Muscle of arm (tissue), 1 donor: ENCODE measurements at regions not wholly inside any gene's neighbourhood (a gene's known extent, or its start where the extent isn't known, plus 50 kb on each side); places are given as distances from the start of the nearest gene placed in this dataset.

Source experiments
- DNase-seq: peaks from one replicate; pipeline ENCODE4 v3.0.0-alpha.2; 2013

GRCh38 chr2:8087480-8087840, 594.4 kb upstream of the ID2 start:
- DNase-seq: no peak

DNA sequence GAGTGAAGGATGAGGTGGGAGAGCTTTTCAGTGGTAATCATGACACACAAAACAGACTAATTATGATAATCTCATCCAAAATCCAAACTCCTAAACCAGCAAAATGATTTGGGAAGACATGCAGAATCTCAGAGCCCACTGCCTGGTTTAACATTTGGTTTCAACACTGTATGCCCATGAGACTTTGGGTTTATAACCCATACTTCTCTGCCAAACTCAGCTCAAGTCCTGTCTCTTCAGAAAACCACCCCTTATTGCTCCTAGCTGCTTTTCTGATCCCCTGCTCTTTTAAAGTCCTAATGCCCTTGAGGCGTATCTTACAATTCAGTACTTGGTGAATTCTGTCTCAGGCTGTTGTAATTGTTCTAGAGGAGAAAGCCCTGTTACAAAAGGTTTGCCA, 593.0 kb upstream of the ID2 start:
- no peak for DNase-seq

DNA sequence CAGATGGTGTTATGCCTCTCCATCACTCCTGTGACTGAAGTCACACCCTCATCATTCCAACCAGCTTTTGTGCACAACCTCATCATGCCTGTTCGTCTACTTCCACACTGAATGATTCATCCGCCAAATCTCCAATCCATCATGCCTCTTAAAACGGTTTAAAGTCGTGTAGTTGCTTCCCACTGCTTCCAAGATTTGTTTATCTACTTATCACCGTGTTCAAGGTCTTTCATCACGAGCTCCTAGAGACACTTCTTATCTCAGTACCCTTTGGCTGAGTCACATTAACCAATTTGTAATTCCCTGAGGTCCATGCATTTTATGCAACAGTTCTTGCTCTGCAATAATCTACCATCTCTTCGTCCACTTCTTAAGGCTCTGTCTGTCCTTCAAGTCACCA, 592.3 kb upstream of the ID2 start:
- DNase-seq: no peak

DNA sequence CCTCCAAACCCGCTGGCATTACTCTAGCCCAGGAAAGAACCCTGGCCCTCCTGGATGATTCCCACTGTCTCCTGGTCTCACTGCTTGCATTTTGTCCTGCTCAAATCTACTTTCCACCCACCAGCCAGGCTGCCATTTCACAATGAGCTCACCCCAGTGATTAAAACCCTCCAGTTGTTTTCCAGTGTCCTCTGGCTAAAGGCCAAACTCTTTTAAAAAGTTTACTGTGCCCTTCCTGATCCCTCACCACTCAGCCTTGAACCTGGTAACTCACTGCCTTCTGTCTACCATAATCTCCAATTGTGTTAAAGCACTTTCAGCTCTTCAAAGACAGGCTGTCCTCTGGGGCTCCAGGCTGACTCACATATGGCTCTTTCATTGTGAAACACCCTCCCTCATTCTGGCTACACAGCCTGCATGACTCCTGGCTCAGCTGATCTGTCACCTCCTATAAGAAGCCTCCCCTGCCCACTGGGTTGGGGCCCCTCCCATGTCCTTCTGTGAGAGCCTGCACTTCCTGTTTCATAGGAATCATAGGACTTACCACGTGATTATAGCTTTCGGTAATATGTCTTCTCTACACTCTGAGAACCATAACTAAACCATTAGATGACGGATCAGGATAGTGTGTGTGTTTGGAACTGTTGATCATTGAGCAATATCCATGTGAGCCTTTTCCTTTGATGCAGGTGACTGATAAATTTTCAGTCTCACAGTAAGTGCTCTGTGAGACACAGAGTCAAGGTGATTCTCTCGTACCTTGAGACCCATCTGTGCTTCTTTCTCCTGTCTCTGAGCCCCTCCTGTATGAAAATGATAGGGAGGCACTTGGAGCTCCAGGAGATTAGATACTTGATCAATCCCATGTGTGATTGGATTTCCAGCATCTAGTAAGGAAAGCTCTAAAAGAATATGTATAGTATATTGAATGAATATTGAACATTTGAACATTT, 590.8 kb upstream of the ID2 start:
- DNase-seq: no peak

GRCh38 chr2:8094526-8094925, 587.3 kb upstream of the ID2 start:
- peak; percentile 19 for DNase-seq

DNA sequence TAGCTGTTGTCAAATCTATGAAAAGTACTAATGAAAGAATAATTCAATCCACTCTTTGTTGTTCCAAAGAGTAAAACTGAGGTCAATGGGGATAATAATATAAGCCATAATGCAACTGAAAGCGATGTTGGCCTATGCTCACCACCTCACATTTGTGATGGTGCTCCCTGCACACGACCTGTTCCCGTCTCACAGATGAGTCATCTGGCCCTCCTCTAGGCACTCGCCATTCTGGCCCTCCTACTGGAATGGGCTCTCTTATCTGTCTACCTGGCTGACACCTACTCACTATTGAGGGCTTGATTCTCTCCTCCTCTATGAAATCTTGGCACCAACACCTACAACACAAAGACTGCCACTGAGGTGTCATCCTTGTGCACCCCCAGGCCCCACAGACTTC, 585.9 kb upstream of the ID2 start:
- DNase-seq: no peak

DNA sequence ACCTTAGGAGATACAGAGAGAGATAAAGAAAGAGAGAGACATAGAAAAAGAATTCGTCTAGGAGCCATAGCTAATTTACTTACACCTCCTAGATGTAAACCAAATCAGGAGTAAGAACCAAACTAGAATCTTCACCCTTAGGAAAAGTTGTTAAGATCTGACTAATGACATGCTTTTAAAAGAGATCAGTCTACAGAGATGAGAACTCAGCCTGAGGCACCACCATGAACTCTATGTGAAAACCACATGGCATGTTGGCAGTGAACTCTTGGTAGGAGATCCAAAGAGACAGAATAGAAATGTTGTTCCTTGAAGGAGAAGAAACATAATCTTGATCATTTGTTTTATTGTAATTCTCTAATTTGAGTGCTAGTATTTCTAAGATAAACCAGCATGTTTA, 585.4 kb upstream of the ID2 start:
- no peak for DNase-seq

GRCh38 chr2:8098476-8099266, 583.2 kb upstream of the ID2 start:
- DNase-seq: no peak

DNA sequence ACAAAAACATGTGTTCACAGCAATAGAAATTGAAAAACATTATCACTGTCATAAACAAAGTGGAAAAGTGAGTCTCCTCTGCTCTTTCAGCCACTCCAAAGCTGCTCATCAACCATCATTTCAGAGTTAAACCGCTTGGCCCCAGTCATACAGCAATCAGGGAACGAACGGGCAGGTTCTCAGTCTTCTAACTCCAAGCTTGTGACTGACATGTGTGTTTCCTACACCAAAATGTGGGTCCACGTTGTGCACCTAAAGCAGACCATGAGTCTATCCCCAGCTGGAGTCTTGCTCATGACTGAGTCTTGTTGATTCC, 582.6 kb upstream of the ID2 start:
- DNase-seq: no peak

DNA sequence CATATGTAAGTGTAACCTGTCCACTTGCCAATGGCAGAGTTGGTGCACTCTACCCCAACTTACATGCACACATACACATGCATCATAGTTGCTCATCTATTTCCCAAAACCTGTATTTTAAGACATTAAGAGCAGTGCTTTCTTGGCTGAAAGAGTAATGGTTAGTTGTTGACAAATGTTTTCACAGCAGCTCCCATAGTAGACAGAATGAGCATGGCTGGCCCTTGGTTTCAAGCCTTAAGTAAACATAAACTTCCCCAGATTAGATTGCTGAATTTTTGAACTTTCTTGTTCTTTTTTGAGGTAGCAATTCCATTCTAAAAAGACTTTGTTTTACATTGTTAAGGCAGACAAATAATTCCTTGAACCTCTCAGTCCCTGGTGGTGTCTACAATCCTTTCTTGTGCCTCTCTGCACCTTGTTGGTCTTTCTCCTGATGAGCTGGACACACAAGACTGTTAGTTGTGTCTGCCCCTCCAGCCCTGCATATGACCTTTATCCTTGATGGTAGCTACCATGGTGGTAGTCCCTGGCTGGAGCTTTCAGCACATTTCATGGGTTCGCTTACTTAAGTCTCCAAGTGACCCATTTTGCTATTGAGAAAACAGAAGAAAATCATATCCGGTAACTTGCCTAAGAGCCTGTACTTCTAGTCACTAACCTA, 580.1 kb upstream of the ID2 start:
- DNase-seq: no peak

GRCh38 chr2:8102470-8102869, 579.4 kb upstream of the ID2 start:
- DNase-seq: no peak

DNA sequence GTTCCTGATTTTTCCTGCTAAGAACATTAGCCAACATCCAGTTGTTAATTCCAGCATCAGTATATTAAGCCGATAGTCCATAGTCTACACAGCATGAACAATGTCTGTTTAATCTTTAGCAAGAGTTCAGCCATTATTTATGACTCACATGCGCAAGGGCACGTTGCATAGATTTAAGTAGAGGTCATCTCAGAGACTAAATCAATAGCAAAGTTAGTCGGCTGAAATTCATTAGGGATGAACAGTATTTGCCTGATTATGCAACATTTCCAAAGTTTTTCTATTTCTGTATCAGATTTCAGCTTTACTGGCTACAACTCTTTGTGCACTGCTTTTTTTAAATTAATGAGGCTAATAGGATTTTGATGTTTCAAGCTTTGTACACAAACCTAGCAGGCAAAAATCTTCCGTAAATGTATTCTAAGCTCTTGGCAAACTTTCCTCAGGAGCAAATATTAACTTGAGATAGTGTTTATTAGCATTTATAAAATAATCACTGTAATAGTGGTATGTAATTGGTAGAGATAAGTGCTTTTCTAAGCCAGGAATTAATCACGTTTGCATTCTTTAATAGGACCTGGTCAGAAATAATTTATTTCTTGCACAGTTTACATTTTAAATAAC, 578.7 kb upstream of the ID2 start:
- no peak for DNase-seq

- DNase-seq: no peak
Observed at GRCh38 chr2:8107150-8107549, 574.7 kb upstream of the ID2 start.

- no peak for DNase-seq
Observed at GRCh38 chr2:8107621-8108378, 574.1 kb upstream of the ID2 start.

- DNase-seq: no peak
Observed at GRCh38 chr2:8110716-8111115, 571.1 kb upstream of the ID2 start.

DNA sequence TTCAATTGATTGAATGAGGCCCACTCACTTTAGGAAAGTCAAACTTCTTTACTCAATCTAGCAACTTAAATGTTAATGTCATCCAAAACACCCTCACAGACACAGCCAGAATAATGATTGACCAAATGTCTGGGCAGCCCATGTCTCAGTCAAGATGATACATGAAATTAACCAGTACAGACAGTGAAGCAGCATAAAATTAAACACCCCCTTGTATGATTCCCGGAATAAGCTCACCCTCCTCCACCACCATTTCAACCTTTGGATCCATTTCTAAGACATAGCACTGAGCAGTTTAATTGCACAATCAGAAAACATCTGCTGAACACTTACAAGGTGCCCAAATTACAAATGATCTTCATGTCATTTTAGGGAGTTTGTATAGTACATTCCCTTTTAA, 570.7 kb upstream of the ID2 start:
- no peak for DNase-seq

DNA sequence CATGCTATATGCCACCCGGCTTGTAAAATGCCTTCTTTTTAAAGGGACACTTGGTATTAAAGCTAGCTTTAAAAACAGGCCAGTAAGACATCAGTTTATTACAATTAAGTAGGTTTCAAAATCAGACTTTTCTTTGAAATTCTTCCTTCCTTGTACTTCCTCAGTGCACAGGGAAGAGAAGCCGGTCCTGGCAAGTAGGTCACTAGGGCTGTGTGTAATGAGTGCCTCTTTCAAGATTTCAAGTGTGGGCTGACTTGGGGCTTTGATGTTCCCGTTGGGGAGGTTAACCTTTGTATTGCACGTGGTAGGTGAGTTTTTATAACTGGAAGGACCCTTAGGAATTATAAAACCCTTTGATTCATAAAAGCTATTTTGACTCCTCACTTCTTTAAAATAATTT, 566.4 kb upstream of the ID2 start:
- no peak for DNase-seq

- no peak for DNase-seq
Observed at GRCh38 chr2:8115966-8116365, 565.9 kb upstream of the ID2 start.

GRCh38 chr2:8116661-8117060, 565.2 kb upstream of the ID2 start:
- no peak for DNase-seq

- no peak for DNase-seq
Observed at GRCh38 chr2:8118940-8119781, 562.7 kb upstream of the ID2 start.
